Fibroblast of mammary gland (primary cell): ENCODE measurements at regions not wholly inside any gene's neighbourhood (a gene's known extent, or its start where the extent isn't known, plus 50 kb on each side); places are given as distances from the start of the nearest gene placed in this dataset.
A peak's percentile ranks its signal among the peaks of the same experiment; 100 is the strongest.

Experiments
- DNase-seq: peaks from one replicate; pipeline ENCODE4 v3.0.0-alpha.2; 2010; ENCODE audit warnings: low read depth
- H3K4me3 ChIP-seq: 2 replicates; pipeline ENCODE4 v1.5.1; 2011; ENCODE audit warnings: low read depth, mild to moderate bottlenecking, low read length, moderate library complexity; ENCODE audit not compliant: control insufficient read depth
- CTCF ChIP-seq: conservative IDR thresholded peaks from 2 replicates; pipeline ENCODE4 v1.5.1; 2011; ENCODE audit warnings: low read depth, low read length, inconsistent platforms; ENCODE audit not compliant: control insufficient read depth, insufficient read depth

- H3K4me3 ChIP-seq, result no peak overlapping the region
- TF ChIP-seq CTCF, result no peak
- DNase-seq, result no peak
Observed at GRCh38 chr13:87084192-87084591, 587.0 kb upstream of the SLITRK5 start.

- TF ChIP-seq CTCF, result no peak
- DNase-seq, result no peak
- no peak overlapping the region for H3K4me3 ChIP-seq
Observed at GRCh38 chr13:87087741-87088140, 583.4 kb upstream of the SLITRK5 start.

GRCh38 chr13:87089391-87089790 is 581.8 kb upstream of the SLITRK5 start:
- TF ChIP-seq CTCF, result no peak
- no peak overlapping the region for H3K4me3 ChIP-seq
- peak; percentile 78 for DNase-seq

- peak; percentile 44 for DNase-seq
- H3K4me3 ChIP-seq, result no peak overlapping the region
- TF ChIP-seq CTCF, result no peak
Observed at GRCh38 chr13:87093399-87093798, 577.8 kb upstream of the SLITRK5 start.

GRCh38 chr13:87094646-87095045 is 576.5 kb upstream of the SLITRK5 start:
- DNase-seq, result peak; percentile 3
- no peak for TF ChIP-seq CTCF

GRCh38 chr13:87100431-87100830 is 570.7 kb upstream of the SLITRK5 start:
- H3K4me3 ChIP-seq, result no peak overlapping the region
- TF ChIP-seq CTCF, result no peak
- no peak for DNase-seq

More at GRCh38 chr13:87094646-87095045, 576.5 kb upstream of the SLITRK5 start:
- no peak overlapping the region for H3K4me3 ChIP-seq

- no peak for TF ChIP-seq CTCF
- DNase-seq, result no peak
- no peak overlapping the region for H3K4me3 ChIP-seq
Observed at GRCh38 chr13:87107651-87108050, 563.5 kb upstream of the SLITRK5 start.
